OCI-LY7 (cell line): ENCODE measurements at regions not wholly inside any gene's neighbourhood (a gene's known extent, or its start where the extent isn't known, plus 50 kb on each side); places are given as distances from the start of the nearest gene placed in this dataset.

ENCODE experiments used
- EZH2phosphoT487 ChIP-seq: fragments of 200-600 bp; sonication (generic); IDR thresholded peaks from 2 replicates; pipeline ENCODE4 v1.6.1; 2018; ENCODE audit warnings: low read depth, borderline replicate concordance, mild to moderate bottlenecking, mixed run types, antibody characterized with exemption, low read length, moderate library complexity, mixed read lengths
- TF ChIP-seq, protein P1 (sequence below): fragments of 200-600 bp; sonication (generic); conservative IDR thresholded peaks from 2 replicates; pipeline ENCODE4 v1.5.1; 2014; ENCODE audit warnings: mild to moderate bottlenecking, antibody characterized with exemption, low read length, moderate library complexity, mixed read lengths

DNA sequence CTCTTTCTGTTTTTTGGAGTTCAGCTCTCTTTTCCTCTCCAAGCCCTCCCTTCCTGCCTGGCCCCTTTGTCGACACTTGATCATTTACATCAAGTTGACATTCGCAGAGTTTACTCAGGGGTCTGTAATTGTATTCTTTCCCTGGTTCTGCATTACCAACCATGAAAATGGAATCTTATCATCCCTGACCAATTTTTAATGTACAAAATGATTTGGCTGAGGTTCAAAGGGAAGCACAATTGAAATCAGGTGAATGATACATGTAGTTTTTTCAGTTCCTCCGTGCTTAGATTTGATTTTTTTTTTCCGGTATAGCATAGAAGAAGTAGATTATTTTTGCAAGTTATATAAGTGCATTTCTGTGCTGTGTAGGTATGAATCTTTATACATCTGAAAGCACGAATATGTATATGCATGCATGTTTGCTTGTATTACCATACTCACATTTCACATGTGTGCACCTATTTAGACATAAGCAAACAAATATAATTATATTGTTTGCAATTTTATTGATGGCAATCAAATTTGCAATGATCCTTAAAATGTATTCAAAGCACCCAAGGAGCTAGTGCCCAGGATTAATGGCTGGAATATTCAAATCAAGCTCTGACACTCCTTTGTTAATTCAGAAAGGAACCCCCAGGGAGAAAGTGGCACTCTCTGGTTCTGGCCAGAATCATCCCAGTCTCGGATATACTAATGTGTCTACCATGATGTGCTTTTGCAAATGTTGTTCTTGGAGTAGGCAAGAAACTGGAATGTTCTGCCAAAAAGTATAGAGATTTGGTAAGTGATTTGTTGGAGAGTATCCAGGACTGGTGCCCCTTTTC, 189.3 kb downstream of the VRK1 start:
- TF ChIP-seq, protein P1, sequence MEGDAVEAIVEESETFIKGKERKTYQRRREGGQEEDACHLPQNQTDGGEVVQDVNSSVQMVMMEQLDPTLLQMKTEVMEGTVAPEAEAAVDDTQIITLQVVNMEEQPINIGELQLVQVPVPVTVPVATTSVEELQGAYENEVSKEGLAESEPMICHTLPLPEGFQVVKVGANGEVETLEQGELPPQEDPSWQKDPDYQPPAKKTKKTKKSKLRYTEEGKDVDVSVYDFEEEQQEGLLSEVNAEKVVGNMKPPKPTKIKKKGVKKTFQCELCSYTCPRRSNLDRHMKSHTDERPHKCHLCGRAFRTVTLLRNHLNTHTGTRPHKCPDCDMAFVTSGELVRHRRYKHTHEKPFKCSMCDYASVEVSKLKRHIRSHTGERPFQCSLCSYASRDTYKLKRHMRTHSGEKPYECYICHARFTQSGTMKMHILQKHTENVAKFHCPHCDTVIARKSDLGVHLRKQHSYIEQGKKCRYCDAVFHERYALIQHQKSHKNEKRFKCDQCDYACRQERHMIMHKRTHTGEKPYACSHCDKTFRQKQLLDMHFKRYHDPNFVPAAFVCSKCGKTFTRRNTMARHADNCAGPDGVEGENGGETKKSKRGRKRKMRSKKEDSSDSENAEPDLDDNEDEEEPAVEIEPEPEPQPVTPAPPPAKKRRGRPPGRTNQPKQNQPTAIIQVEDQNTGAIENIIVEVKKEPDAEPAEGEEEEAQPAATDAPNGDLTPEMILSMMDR = no peak
- no peak for TF ChIP-seq EZH2phosphoT487
